NCI-H146 treated with DMSO at 0.1 percent for 48 hours (cell line): ENCODE measurements at regions not wholly inside any gene's neighbourhood (a gene's known extent, or its start where the extent isn't known, plus 50 kb on each side); places are given as distances from the start of the nearest gene placed in this dataset.

ENCODE experiments used
- DNase-seq: peaks from one replicate; lab custom pipeline; 2025; ENCODE audit not compliant: unreplicated experiment; lab: John Stamatoyannopoulos, UW

GRCh38 chr4:65983061-65983460 lies 312.8 kb upstream of the EPHA5 start:
- DNase-seq: no peak

DNA sequence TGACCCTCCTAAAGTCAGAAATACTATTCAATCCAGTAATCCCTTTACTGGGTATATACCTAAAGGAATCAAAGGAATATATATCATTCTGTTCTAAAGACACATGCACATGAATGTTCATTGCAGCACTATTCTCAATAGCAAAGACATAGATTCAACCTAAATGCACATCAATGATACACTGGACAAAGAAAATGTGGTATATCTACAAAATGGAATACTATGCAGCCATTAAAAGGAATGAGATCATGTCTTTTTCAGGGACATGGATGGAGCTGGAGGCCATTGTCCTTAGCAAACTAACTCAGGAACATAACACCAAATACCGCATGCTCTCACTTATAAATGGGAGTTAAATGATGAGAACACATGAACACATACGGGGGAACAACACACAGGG lies 306.0 kb upstream of the EPHA5 start:
- DNase-seq: no peak

- DNase-seq: no peak
Observed at GRCh38 chr4:65973186-65973585, 302.9 kb upstream of the EPHA5 start.

GRCh38 chr4:65971686-65972085 lies 301.4 kb upstream of the EPHA5 start:
- DNase-seq: no peak

- DNase-seq: no peak
Observed at GRCh38 chr4:65968831-65969558, 298.7 kb upstream of the EPHA5 start.

- no peak for DNase-seq
Observed at GRCh38 chr4:65960751-65961150, 290.5 kb upstream of the EPHA5 start.

DNA sequence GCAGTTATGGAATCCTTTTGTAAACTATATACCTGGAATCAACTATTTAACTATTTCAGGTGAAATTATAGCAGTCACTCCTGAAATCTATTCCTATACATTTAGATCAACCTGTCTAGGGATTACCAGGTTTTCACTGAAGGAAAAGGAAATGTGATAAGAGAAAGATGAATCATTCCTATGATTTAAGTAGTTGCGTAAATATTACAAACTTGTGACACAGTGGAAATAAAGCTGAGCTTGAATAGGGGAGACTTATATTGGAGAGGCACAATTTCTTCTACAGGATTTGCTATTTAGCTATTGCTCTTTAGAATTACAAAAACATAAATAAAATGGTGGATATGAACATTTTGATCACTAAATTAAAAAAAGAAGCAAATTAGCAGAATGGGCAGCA lies 284.1 kb upstream of the EPHA5 start:
- no peak for DNase-seq

- no peak for DNase-seq
Observed at GRCh38 chr4:65951177-65951576, 280.9 kb upstream of the EPHA5 start.

DNA sequence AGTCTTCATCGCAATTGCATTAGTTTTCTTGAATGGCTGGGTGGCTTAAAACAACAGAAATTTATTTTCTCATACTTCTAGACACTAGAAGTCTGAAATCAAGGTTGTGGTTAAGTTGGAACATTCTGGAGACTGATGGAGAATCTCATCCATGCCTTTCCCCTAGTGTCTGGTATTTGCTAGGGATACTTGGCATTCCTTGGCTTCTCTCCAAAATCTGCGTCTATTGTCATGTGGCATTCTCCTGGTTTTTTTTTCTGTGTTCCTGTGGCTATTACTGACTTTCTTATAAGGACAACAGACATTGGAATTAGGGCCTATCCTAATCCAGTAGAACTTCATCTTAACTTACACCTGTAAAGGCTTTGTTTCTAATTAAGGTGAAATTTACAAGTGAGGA lies 272.8 kb upstream of the EPHA5 start:
- DNase-seq: no peak

DNA sequence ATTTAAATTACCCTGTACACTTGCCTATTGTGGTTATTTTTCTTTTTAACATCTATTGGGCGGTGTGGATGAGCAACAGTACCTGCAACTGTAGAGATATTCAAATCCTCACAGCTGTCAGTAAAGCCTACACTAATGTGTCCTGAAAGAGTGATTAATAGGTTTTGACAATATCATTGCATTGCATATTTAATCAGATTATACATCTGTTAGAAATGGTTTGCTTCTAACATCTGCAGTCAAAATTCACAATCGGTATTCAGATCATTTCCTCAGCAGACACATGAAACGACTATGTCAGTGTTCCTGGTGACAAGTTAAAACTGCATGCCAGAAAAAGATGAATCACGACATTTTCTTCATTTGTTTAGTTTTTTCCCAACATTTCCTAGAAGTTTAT lies 254.6 kb upstream of the EPHA5 start:
- DNase-seq: no peak

GRCh38 chr4:65923616-65924015 lies 253.3 kb upstream of the EPHA5 start:
- DNase-seq: no peak

DNA sequence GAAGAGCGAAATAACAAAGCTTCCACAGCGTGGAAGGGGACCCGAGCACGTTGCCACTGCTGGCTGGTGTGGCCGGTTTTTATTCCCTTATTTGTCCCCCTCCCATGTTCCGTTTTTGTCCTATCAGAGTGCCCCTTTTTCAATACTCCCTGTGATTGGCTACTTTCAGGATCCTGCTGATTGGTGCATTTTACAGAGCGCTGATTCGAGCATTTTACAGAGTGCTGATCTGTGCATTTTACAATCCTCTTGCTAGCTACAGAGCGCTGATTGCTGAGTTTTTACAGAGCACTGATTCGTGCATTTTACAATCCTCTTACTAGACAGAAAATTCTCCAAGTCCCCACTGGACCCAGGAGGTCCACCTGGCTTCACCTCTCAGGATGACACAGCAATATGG lies 250.9 kb upstream of the EPHA5 start:
- DNase-seq: no peak

GRCh38 chr4:65918872-65919271 lies 248.6 kb upstream of the EPHA5 start:
- DNase-seq: no peak

DNA sequence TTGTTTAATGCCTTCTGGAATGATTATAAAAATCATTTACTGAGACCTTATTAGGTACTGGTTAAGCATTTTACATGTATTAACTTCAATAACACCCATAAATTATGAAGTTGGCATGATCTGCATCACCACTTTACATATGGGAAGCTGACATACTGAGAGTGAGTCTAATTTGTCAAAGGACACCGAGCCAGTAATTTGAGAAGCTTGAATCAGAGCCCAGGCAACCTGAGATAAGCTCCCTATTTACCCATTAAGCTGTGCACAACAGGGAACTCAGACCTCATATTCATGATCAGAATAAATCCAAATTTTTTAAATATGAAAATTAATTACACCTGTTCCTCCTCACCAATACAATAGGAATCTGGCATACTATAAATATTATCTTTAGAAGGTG lies 247.9 kb upstream of the EPHA5 start:
- DNase-seq: no peak

DNA sequence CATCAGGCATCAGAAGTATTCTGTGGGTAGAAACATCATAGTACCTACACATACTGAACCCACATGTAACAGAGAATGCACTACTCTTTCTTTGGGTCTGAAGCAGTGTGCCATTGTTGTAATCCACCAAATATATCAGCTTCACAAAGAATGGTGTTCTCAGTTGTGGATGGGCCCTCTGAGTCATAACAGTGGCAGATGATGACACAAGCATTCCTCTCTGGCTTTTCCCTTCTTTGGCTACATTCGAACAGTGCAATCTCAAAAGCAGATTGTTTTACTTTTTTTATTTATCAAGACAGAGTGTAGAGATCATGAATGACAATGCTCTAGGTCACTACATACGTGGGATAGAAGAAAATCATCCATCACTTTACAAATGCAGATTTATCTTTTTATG lies 247.2 kb upstream of the EPHA5 start:
- no peak for DNase-seq

DNA sequence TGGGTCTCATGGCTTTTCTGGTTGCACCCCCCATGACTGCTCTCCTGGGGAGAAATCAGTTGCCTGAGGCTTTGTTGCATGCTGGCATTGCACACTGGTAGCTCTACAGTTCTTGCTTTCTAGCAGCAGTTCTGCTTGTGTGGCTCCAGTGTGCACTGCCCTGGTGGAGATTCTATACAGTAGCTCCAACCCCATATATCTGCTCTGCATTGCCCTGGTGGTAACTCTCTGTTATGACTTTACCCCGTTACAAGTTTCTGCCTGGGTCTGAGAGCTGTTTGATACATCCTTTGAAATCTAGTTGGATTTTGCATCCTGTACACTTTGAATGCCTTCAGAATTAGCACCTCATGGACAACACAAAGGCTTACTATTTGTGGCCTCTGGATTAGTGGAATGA lies 241.4 kb upstream of the EPHA5 start:
- DNase-seq: no peak

DNA sequence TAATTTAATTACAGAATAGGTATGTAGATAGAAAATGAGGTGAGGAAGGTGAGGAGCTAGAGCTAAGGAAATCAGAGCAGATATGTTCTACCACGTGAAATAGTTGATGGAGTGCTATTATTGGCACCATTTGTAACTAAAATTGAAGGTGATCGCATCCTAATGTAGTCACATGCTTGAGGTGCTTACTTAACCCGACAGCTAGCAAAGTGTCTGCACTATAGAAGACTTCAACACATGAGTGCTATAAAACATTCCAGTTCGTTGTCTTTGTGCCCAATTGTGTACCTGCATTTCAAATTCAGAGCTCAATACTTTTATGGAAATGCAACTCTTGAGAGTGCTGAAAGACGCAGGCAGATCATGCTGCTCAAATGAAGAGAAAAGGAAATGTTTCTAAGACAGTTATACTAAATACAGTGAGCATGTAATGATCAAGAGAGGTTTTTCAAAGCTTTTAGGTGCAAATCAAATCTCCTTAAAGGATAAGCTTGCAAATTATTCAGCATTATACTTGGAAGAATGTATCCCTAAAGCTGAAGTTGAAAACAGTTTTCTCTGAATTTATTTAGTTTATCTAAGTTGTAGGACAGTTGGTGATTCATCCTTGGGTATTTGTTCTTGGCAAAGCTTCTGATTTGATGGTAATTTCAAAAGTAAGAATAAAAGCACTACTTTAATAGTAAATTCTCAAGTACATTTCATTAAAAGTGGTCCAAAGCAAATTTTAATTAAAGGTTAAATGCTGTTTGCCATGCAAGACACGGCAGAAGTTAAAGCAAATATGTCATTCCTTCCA lies 223.9 kb upstream of the EPHA5 start:
- DNase-seq: no peak

DNA sequence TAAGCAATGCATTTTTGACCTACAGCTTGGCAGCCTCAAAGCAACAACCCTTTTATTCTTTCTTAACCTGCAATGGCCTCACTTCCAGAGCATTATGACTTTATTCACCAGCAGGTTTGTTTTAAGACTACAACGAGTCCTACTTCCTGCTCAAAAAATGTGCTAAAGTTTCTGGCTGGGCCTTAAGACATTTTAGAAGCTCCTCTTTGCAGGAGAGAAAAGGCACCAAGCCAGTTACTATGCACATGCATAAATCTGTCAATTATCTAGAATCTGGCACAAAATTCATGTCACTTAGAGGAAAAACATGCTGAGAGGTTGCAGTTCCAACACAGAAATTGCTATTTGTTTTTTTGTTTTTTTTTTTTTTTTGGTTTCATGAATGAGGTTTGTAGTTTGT lies 223.0 kb upstream of the EPHA5 start:
- DNase-seq: no peak

- no peak for DNase-seq
Observed at GRCh38 chr4:65880594-65880993, 210.3 kb upstream of the EPHA5 start.

- DNase-seq: no peak
Observed at GRCh38 chr4:65868096-65868824, 198.0 kb upstream of the EPHA5 start.

GRCh38 chr4:65865489-65865888 lies 195.2 kb upstream of the EPHA5 start:
- DNase-seq: no peak

GRCh38 chr4:65861993-65862392 lies 191.7 kb upstream of the EPHA5 start:
- no peak for DNase-seq
